LHCN-M2 (cell line): ENCODE measurements at regions not wholly inside any gene's neighbourhood (a gene's known extent, or its start where the extent isn't known, plus 50 kb on each side); places are given as distances from the start of the nearest gene placed in this dataset.

Experiments used
- DNase-seq: peaks from one replicate; pipeline ENCODE4 v3.0.0-alpha.2; 2012; ENCODE audit warnings: low read depth

DNA sequence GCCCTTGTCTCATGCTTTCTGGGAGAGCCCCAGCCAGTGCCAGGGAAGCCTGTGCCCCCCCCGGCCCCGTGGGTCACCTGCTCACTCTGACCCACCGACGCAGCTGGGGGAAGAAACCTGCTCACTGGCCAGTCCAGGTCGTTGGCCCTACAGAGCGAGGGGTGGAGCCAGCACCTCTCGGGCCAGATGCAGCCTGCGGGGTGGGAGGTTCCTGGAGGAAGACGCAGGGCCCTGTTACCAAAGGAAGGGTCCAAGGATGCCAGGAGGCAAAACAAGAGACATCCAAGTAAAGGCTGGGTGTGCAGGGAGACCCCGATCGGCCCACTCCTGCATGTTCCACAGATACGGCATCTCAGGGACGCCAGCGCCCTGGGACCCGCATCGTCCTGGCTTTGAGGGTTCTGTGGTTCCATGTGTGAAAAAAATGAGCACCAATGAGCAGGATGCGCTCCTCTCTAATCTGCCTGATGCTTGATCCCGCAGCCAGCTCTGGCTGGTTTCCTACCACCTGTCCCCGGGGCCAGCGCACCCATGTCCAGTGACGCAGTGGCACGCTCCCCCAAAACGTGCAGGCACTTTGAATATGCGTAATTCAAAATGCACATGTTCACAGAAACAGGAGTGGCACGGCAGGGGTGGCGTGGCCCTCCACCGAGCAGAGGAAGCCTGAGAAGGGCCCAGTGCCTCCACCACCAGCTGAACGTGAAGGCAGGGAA is 66.0 kb upstream of the GALNT9 start:
- no peak for DNase-seq

DNA sequence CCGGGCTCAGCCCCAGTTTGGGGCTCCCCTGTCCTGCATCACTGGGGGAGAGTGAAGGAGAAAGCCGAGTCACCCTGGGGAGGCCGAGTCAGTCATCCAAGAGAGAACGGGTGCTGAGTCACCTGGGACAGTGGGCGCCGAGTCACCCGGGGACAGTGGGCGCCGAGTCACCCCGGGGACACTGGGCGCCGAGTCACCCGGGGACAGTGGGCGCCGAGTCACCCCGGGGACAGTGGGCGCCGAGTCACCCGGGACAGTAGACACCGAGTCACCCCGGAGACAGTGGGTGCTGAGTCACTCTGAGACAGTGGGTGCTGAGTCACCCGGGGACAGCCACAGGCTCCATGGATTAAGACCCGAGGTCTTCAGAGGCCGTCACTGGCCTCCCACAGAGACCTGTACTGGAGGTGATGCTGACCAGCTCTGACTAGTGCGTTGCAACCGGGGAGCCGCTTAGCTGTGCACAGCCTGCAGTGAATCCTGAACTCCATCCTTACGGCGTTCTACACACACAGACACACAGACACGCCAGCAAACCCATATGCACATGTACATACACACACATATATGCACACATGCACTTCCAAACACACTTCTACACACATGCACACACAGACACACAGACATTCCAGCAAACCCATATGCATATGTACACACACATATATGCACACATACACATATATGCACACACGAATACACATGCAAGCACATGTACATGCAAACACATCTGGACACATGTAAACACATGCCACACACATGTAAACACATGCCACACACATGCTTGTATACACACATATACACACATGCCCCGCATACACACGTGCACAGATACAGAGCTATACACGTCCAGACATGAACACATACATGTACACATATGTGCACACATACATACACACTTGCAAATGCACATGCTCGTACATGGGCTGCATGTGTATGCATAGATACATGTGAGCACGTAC is 64.9 kb upstream of the GALNT9 start:
- DNase-seq, result peak; percentile 3

DNA sequence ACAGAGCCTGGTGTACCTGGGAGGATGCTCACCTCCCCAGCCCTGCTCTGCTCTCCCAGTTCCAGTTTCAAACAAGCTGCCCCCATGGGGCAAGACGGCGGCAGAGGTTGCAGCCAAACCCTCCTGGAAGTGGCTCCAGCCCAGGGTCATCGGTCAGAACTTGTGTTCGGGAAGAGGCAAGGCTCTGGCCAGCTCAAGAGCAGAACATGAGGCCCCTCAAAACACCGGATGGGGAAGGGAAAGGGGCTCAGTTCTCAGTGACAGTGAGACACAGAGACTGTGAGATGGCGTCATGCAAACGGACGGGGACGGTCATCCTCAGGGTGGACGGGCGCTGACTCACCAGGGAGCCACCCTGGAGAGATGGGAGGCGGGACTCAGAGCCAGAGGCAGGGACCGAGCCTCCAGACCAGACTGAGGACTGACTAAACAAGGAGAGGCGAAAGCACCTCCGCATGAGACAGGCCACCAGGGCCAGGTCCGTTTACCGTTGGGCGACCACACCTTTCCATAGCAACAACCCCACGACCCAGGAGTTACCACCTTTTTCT is 63.9 kb upstream of the GALNT9 start:
- DNase-seq, result no peak

DNA sequence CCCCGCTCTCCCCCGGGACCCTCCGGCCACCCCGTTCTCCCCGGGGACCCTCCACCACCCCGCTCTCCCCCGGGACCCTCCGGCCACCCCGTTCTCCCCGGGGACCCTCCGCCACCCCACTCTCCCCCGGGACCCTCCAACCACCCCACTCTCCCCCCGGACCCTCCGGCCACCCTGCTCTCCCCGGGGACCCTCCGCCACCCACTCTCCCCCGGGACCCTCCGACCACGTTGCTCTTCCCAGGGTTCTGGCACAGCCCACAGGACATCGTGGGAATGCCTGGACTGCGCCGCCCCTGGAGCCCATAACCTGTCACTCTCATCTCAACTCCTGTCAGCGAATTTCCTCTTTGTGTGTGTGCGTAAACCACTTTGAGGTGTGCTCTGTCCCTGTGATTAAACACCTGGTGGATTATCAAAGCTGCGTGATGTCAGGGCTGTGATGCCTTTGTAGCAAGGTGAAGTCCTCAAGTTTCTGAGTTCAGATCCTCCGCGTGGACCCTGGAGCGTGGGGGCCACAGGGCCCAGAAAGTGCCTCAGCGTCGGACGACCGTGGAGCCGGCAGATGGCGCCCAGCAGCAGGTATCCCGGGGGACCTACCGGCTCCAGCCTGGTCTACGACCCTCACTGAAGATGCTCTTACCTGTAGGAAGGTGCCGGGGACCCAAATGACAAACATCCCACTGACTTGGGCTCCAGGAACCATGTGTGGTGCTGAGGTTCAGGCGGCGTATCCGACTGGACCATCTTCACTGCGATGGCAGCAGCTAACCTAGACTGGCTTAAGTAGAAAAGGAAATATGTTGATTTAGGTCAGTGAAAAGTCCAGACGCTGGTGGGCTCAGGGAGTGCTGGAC is 63.2 kb upstream of the GALNT9 start:
- no peak for DNase-seq

DNA sequence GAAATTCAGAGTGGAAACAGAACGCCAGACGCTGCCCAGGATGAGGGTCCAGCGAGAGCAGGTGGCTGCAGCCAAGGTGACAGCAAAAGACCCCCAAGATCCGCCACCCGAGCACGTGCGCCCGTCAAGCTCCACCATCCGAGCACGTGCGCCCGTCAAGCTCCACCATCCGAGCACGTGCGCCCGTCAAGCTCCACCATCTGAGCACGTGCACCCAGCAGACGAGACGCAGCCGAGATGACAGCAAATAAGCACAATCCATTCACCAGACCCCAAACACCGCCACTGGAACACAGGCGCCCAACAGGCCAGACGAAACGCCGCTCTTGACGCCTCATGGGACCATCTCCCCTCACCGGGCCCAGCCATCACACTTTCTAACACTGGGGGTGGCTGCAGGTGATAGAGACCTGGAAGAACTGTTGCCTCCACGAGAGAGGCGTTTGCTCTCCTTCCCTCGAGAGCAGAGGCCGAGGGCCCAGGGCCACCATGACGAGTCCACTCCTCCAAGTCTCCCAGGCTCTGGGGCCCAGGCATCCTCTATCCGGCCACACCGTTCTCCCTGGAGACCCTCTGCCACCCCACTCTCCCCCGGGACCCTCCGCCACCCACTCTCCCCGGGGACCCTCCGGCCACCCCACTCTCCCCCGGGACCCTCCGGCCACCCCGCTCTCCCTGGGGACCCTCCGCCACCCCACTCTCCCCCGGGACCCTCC is 62.1 kb upstream of the GALNT9 start:
- DNase-seq, result no peak

DNA sequence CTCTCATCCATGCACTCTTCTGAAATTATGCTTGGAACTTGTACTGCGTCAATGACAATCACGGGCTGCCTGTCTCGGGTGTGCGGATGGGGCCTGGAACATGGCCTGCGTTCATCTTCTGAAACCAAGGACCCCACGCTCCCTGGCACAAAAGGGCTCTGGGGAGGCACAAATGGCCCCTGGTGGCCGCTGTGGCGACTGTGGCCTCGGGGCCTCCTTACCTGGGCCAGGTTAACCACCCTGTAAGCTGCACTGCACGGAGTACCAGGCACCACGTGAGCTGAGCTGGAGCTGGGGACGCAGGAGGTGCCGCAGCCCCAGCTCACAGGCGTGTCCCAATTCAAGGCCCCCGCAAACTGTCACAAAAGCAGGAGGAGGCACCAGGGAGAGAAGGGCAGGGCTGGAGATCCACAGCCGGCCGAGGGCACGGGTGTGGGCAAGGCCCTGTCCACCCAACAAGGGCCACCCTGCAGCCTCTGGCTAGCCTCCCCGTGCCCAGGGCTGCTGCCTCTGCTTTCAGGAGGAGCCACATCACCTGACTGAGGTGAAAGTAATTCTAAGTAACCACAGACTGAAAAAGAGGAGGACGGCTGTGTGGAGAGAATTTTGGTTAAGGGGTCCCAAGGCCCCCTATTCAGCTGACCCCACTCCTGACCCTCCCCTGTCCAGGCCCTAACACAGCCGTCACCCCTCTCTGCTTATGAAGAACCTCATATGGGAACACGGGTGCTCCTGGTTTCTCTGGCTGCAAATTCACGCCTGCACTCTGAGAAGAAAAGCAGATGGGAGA is 61.1 kb upstream of the GALNT9 start:
- no peak for DNase-seq

DNA sequence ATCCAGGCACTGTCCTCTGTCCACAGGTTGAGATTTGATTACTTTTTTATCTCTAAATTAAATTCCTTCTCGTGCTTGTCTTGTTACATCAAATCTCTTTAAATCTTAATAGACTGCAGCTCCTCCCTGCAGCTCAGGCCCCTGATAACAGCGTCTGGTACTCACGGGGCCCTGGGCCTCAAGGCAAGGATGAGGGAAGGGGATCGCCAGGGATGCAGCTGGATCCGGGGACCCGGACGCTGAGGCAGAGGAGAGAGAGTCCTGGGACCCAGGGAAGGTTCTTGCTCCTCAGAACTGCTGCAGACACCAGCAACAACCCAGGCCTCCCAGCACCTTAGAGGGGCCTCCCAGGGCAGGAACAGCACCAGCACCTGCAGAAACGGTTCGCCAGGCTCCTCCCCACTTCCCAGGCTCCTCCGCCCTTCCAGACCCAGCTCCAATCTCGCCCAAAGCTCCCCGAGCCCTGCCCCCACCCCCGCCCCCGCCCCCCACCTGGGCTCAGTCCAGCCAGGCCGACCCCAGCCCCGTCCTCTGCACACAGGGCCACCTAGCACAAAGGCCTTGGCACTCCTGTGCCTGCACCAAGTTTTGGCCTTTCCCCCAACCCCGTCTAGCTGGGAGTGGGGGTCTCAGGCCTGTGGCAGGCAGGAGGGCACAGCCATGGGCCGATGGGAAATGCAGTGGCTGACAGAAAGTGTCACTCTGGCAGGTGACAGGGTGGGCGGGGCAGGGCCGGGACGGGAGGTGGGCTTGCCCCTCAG is 60.3 kb upstream of the GALNT9 start:
- DNase-seq, result no peak

DNA sequence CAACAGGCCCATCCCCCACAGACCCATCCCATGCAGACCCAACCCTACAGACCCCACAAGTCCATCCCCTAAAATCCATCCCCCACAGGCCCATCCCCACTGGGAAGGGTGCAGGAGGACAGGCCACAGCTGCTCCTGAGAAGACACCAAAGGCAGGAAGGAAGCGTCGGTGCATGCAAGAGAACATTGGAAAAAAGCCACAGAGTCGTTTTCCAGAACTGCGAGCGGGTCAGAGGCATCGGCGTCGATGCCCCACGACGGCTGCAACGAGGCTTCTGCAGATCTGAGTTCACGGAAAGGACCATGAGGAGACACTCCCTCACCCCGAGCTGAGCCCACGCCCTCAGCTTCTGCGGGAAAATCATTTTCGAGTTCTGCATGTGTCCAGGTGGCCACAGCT is 59.6 kb upstream of the GALNT9 start:
- no peak for DNase-seq

DNA sequence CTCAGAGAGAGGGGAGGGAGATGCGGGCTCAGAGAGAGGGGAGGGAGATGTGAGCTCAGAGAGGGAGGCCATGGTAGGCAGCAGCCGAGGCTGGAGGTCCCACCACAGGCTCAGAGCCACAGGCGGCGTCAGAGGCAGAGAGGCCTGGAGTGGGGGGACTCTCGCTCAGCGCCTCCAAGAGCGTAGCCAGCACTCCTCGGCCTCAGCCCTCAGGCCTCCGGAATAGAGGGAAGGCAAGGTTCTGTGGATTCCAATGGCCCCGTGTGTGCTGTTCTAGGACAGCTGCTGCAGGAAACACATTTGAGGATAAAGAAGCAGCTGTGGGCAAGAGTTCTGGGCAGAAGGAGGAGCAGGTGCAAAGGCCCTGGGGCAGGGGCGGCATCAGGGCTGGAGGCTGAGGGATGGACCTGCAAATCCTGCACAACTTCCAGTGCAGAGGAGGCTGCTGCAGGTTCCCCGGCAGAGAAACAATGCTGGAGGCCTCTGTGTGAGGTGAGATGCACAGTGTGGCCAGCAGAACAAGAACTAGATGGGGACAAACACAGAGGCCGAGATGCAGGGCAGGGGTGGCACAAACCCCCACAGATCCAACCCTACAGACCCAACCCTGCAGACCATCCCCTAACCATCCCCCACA is 59.1 kb upstream of the GALNT9 start:
- no peak for DNase-seq

DNA sequence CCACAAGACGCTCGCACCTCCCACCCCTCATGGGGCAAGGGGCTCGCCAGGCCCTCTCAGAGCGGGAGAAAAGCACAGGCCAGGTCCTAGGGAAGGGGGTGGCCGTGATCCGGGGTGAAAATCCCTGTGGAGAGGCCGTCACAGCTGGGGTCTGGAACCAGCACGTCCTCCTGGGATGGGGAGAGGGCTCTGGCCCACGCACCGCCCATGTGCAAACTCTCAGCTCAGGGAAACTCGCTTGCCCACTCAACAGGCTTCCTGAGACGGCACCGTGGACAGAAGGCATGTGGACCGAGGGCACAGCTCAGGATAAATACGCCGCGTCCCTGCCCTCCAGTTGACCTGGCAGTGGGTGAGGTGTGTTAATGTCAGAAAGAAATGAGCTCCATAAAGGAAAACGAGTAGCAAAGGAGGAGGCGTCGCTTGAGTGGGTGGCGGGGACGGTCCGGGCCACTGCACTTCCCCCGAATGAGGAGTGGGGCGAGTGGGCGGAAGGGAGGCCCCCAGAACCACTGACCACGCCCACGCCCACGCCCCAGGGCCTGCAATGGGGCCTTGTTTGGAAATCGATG is 57.6 kb upstream of the GALNT9 start:
- DNase-seq, result no peak

DNA sequence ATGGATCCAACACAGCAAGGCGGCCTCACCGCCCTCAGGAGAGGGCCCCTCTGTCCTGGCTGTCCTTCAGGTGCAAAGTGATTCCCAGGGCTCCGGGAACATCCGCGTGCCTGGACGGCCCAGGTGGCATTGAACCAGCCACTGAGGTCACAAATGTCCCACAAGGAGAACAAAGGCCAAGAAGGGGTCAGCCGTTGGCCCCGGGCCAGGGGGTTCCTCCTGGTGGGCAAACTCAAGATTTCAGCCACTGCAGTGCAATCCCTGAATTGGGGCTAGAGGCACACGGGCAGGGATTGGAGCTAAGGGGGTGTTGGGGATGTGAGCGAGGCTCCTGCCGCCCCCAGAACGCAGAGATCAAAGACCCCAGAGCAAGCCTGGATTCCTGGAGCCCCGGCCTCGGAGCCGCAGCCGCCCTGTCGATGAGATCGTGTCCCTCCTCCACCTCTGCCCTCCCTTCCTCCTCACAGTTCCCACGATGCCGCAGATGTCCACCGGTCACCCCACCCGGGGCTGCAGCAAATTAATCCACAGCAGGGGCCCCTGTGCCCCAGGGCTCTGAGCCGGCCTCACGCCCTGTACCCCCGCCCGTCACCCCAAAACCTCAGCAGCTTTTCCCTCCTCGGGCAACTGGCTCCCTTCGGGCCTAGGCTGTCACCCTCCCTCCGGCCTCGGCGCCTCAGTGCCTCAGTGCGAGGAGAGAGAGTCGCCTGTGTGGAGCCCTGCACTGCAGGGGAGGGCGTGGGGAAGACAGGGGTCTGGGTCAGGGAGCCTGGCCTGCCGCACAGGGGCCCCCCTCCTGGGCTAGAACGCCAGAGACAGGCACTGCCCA is 56.7 kb upstream of the GALNT9 start:
- no peak for DNase-seq

DNA sequence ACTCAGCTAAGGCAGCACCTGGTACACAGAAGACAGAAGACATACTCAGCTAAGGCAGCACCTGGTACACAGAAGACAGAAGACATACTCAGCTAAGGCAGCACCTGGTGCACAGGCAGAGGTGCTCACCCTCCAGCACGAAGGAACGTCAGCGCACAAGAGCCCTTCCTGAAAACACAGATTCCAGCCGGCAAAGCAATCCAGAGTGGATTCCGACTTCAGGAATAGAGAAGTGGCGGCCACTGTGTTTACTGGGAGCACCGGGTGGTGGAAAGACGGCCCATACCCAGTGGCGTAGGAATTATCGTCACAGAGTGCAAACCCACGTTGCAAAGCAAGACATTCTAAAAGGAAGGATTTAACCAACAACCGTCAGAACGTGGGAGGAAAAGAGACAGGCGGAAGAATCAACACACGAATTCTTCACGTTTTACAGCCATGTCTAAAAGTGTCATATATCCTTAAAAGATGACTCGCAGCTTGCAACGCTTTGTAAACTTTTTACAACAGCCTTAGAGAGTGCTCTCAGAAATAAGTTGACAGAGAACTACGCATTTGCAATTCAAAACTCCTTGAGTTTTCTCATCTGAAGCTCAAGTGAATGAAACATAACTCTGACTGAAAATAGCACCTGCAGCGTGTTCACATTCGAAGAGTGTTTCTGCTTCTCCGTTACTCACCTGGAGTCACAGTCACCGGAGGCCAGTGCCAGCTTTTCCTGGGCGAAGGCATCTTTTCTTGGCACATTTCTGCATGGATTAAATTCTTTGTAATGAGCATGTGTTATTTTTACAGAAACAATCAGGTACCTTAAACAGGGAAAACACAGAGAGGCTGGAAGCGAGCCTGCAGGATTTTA is 55.8 kb upstream of the GALNT9 start:
- no peak for DNase-seq

DNA sequence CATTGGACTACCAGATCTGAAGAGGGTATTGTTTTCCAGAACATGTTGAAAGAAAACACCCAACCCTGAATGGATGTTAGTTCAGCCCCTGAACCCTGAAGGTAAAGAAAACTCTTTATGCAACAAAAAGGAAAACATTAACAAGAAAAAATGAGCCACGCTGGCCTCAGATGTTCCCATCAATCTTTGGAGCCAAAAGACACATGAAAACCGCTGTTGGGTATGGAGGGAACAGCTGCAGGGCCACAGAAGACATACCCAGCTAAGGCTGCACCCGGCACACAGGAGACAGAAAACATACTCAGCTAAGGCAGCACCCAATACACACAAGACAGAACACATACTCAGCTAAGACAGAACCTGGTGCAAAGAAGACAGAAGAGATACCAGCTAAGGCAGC is 51.3 kb upstream of the GALNT9 start:
- DNase-seq, result peak; percentile 75

DNA sequence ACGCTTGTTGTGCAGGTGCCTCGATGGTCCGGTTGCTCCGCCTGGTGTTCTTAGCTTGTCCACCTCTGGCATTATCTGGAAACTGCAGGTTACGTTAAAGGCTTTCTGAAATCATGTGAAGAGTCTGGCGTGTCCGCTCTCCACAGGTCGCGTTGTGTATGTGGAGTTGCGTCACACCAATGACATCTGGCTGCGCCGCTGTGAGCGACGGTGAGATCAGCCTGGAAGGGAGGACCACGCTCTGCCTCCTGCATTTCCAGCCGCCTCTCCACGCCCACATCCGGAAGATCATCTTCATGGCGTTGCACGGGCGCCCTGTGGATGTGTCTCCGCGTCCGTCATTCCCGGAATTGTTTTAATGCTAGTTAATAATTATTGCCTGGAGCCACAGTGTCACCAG is 50.6 kb upstream of the GALNT9 start:
- DNase-seq, result no peak

DNA sequence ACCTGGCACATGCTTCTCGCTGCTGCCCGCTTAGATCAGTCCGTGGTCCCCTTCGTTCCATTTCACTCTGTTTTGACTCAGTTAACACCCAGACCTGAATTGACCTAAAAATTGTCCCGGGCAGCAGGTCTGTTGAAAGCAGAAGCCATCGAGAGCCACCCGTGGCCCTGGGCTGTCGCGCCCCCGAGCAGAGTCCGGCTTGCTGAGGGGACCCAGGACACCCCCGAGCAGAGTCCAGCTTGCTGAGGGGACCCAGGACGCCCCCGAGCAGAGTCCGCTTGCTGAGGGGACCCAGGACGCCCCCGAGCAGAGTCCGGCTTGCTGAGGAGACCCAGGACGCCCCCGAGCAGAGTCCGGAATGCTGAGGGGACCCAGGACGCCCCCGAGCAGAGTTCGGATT is 50.2 kb upstream of the GALNT9 start:
- no peak for DNase-seq
